Lower leg skin (tissue), 4 donors: ENCODE measurements at regions not wholly inside any gene's neighbourhood (a gene's known extent, or its start where the extent isn't known, plus 50 kb on each side); places are given as distances from the start of the nearest gene placed in this dataset.

ENCODE experiments used
- DNase-seq, 2 donors: peaks; one replicate each; pipeline ENCODE4 v3.0.0-alpha.2; 2019; ENCODE audit warnings: low spot score in 2 of 2
- H3K4me3 ChIP-seq: fragments of 200-600 bp; sonication (generic); 2 replicates; pipeline ENCODE4 v1.5.1; 2017; ENCODE audit warnings: mild to moderate bottlenecking, low read depth; ENCODE audit not compliant: poor library complexity, severe bottlenecking
- POLR2A ChIP-seq, 2 donors: fragments of 450-650 bp; IDR thresholded peaks; one replicate each; pipeline ENCODE4 v1.6.1; 2016 to 2017; ENCODE audit warnings: antibody characterized with exemption in 2 of 2, mild to moderate bottlenecking in 1 of 2, moderate library complexity in 1 of 2
- WGBS, 2 donors: methylation state at CpG; one replicate each; pipeline ENCODE4 v1.1.5; 2018; 5-methylcytosine and 5-hydroxymethylcytosine counted together
- intact Hi-C: fragments of 100-400 bp; cut with DNase I; formaldehyde crosslinking; loops from one replicate; pipeline ENCODE4 v1.15.0; 2023; ENCODE audit warnings: low total_unique reads
- TF ChIP-seq, protein P1 (sequence below), 3 donors: fragments of 450-650 bp; IDR thresholded peaks; one replicate each; pipeline ENCODE4 v1.5.1; 2016; ENCODE audit warnings: antibody characterized with exemption in 3 of 3, mild to moderate bottlenecking in 3 of 3, moderate library complexity in 2 of 3

DNA sequence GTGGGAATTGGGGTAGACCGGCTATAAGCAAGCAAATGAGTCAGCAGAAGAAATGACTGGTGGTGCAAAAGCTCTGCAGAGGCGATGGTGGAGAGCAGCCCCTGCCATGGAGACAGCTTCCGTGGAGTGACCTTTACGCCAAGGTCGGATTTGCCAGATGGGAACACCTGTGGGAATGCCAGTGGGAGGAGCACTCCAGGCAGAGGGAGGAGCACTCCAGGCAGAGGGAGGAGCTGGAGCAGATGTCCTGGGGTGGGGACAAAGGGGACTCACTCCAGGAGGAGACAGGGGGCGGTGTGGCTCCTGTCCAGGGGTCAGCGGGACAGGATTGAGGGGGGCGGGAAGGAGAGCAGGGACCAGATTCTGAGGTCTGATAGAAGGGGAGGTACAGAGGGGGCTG lies 258.8 kb upstream of the CTBP2 start:
- WGBS, 2 donors: 80 to 92% methylated on average over 8 of the region's 8 CpGs
- TF ChIP-seq, protein P1, sequence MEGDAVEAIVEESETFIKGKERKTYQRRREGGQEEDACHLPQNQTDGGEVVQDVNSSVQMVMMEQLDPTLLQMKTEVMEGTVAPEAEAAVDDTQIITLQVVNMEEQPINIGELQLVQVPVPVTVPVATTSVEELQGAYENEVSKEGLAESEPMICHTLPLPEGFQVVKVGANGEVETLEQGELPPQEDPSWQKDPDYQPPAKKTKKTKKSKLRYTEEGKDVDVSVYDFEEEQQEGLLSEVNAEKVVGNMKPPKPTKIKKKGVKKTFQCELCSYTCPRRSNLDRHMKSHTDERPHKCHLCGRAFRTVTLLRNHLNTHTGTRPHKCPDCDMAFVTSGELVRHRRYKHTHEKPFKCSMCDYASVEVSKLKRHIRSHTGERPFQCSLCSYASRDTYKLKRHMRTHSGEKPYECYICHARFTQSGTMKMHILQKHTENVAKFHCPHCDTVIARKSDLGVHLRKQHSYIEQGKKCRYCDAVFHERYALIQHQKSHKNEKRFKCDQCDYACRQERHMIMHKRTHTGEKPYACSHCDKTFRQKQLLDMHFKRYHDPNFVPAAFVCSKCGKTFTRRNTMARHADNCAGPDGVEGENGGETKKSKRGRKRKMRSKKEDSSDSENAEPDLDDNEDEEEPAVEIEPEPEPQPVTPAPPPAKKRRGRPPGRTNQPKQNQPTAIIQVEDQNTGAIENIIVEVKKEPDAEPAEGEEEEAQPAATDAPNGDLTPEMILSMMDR (IDR thresholded peaks at IDR 0.05): no peak
- no peak overlapping the region for H3K4me3 ChIP-seq
- DNase-seq: no peak
- intact Hi-C loops: no loop called here

DNA sequence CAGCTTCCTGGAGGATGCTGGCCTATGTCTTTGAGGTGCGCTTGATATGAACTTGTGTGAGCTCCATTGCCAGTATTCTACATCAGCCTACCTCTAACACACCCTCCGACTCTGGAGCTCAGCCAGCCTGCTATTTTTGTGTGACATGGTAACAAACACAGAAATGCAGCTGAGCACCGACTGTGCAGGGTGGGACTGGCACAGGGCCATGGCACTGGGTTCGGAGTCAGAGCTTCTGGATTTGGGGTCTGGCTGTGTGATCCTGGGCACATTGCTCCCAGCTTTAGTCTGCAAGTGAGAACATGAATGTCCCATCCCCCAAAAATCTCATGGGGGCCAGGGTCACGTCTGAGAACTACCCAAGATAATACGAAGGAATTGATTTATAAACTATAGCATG lies 257.2 kb upstream of the CTBP2 start:
- intact Hi-C loops: no loop called here
- 41 to 53% methylated on average over 6 of the region's 6 CpGs for WGBS, 2 donors

DNA sequence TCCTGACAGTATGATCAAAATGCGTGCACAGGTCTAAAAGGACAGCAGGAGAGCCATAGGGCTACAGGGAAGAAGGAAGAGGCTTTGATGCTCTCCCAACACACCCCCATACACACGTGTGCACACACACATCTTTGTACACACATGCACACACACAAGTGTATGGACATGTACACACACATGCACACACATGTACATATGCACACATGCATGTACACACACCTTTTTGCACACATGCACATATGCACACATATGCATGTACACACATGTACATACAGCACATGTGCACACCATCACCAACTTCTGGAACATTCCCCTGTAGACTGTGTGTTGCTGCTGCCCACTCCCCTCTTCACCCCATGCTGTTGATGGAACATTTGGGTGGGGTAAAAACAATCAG lies 255.6 kb upstream of the CTBP2 start:
- no peak for DNase-seq
- WGBS, 2 donors: 59 to 70% methylated on average over 2 of the region's 2 CpGs
- TF ChIP-seq POLR2A (IDR thresholded peaks at IDR 0.05): no peak
- TF ChIP-seq, protein P1 (IDR thresholded peaks at IDR 0.05): no peak
- H3K4me3 ChIP-seq: no peak overlapping the region
- intact Hi-C loops: no loop called here

More for the DNA sequence above, 257.2 kb upstream of the CTBP2 start:
- peak in 1 of 2 donors; percentile 75 for DNase-seq
- no peak for TF ChIP-seq POLR2A (IDR thresholded peaks at IDR 0.05)
- TF ChIP-seq, protein P1 (IDR thresholded peaks at IDR 0.05): no peak
- no peak overlapping the region for H3K4me3 ChIP-seq

DNA sequence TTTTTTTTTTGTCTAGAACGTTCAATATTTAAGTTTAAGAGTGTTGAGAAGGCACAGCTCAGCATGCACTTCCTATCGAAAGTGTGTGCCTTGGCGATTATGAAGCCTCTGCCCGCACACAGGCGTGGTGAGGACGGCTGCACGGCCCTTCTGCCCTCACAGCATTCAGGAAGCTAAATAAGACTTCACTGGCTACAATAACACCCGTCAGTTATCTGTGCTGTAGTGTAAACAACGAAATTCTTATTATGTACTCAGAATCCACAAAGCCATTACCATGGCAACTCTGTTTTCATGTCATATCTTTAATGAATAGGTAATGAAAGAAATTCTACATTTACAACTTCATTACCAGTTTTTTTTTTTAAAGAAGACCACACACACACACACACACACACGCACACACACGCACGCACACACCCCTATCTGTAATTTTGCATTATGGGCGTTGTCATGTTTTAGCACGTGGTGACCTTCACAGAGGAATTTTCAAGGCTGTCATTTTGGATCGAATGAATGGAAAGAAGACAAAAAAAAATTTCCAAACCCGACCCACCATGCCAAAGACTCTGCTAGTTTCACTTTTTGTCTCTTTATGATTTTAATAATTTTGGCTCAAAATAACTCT lies 254.8 kb upstream of the CTBP2 start:
- 35 to 37% methylated on average over 16 of the region's 16 CpGs for WGBS, 2 donors
- intact Hi-C loops: no loop called here
- H3K4me3 ChIP-seq: no peak overlapping the region
- TF ChIP-seq POLR2A (IDR thresholded peaks at IDR 0.05): no peak
- TF ChIP-seq, protein P1 (IDR thresholded peaks at IDR 0.05): no peak
- no peak for DNase-seq

DNA sequence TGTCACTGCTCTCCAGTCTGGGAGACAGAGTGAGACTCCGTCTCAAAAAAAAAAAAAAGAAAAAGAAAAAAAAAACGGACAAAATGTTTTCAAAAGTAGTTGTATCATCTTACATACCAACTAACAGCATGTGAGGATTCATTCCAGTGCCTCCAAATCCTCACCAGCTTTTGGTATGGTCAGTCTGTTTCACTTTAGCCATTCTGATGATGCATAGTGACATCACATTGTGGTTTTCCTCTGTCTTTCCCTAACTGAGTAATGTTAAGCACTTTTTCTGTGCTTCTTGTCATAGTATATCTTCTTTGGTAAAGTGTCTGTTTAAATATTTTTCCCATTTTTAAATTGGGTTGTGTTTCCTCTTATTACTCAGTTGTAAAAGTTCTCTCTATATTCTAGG lies 251.4 kb upstream of the CTBP2 start:
- intact Hi-C loops: no loop called here
- DNase-seq: no peak
- no peak overlapping the region for H3K4me3 ChIP-seq
- whole genome bisulfite sequencing, 2 donors: 71 to 79% methylated on average over 2 of the region's 2 CpGs
- TF ChIP-seq, protein P1 (IDR thresholded peaks at IDR 0.05): no peak
- TF ChIP-seq POLR2A (IDR thresholded peaks at IDR 0.05): no peak

DNA sequence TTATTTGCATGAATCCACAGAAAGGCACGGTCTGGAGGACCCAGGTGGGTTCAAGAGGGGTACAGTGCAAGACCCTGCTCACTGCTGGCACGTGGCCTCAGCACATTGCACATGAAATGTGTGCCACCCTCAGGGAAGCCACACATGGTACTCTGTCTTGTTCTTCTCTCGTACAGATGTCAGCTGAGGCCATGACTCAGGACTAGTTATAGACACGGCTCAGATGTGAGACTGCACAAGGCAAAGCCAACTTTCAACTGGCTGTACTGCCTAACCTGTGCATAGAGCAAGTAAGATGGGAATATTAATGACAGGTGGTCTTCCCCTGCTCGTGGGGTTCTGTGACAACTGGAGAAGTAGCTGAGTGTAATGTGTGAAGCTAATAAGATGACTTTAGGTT lies 249.4 kb upstream of the CTBP2 start:
- WGBS, 2 donors: 67 to 83% methylated on average over 5 of the region's 5 CpGs
- TF ChIP-seq, protein P1 (IDR thresholded peaks at IDR 0.05): no peak
- no peak for TF ChIP-seq POLR2A (IDR thresholded peaks at IDR 0.05)
- intact Hi-C loops: no loop called here
- H3K4me3 ChIP-seq: no peak overlapping the region
- no peak for DNase-seq
